ENCODE measurements at regions not wholly inside any gene's neighbourhood (a gene's known extent, or its start where the extent isn't known, plus 50 kb on each side); places are given as distances from the start of the nearest gene placed in this dataset.
A peak's percentile ranks its signal among the peaks of the same experiment; 100 is the strongest.

DNA sequence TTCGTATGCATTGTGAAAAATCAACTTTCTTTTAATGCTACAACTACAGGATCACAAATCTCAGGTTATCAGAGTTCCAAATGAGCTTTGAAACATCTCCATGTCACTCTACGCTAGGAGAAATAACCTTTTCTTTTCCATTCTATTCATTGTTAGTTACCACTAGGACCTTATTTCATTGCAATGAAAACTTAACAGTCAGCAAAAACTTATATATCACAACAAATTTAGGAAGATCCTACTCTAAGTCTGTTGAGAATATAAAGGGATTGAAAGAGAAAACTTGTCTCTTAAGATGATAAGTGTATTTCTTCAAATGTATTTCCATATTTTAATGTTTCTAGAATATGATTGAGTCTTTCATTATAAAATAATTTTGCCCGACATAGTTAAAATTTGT lies 539.1 kb downstream of the TMTC2 start:
- TF ChIP-seq, protein P1, sequence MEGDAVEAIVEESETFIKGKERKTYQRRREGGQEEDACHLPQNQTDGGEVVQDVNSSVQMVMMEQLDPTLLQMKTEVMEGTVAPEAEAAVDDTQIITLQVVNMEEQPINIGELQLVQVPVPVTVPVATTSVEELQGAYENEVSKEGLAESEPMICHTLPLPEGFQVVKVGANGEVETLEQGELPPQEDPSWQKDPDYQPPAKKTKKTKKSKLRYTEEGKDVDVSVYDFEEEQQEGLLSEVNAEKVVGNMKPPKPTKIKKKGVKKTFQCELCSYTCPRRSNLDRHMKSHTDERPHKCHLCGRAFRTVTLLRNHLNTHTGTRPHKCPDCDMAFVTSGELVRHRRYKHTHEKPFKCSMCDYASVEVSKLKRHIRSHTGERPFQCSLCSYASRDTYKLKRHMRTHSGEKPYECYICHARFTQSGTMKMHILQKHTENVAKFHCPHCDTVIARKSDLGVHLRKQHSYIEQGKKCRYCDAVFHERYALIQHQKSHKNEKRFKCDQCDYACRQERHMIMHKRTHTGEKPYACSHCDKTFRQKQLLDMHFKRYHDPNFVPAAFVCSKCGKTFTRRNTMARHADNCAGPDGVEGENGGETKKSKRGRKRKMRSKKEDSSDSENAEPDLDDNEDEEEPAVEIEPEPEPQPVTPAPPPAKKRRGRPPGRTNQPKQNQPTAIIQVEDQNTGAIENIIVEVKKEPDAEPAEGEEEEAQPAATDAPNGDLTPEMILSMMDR (conservative IDR thresholded peaks at IDR 0.05; ENCODE audit: low read depth, low read length) = no peak
- TF ChIP-seq RFX5 (IDR thresholded peaks at IDR 0.05; ENCODE audit: low read depth, low read length) = no peak
- TF ChIP-seq BHLHE40 (IDR thresholded peaks at IDR 0.05; ENCODE audit: low read depth, low read length) = no peak
- TF ChIP-seq MAFK (IDR thresholded peaks at IDR 0.05; ENCODE audit: low read depth, low read length) = peak; percentile 59
- TF ChIP-seq CEBPB (IDR thresholded peaks at IDR 0.05; ENCODE audit: low read depth, low read length) = no peak
- TF ChIP-seq, protein P2, sequence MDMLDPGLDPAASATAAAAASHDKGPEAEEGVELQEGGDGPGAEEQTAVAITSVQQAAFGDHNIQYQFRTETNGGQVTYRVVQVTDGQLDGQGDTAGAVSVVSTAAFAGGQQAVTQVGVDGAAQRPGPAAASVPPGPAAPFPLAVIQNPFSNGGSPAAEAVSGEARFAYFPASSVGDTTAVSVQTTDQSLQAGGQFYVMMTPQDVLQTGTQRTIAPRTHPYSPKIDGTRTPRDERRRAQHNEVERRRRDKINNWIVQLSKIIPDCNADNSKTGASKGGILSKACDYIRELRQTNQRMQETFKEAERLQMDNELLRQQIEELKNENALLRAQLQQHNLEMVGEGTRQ (IDR thresholded peaks at IDR 0.05; ENCODE audit: low read depth, low read length) = no peak
- TF ChIP-seq POLR2A (IDR thresholded peaks at IDR 0.05; ENCODE audit: low read depth, low read length) = no peak
- no peak for TF ChIP-seq RAD21 (IDR thresholded peaks at IDR 0.05; ENCODE audit: low read length)
- TF ChIP-seq, protein P3, sequence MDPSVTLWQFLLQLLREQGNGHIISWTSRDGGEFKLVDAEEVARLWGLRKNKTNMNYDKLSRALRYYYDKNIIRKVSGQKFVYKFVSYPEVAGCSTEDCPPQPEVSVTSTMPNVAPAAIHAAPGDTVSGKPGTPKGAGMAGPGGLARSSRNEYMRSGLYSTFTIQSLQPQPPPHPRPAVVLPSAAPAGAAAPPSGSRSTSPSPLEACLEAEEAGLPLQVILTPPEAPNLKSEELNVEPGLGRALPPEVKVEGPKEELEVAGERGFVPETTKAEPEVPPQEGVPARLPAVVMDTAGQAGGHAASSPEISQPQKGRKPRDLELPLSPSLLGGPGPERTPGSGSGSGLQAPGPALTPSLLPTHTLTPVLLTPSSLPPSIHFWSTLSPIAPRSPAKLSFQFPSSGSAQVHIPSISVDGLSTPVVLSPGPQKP (IDR thresholded peaks at IDR 0.05; ENCODE audit: borderline replicate concordance, low read depth, low read length) = no peak

Measured in IMR-90 (cell line).